AG09319 (cell line): ENCODE measurements at regions not wholly inside any gene's neighbourhood (a gene's known extent, or its start where the extent isn't known, plus 50 kb on each side); places are given as distances from the start of the nearest gene placed in this dataset.

Experiments used
- DNase-seq: peaks from one replicate; pipeline ENCODE4 v3.0.0-alpha.2; 2010; ENCODE audit warnings: low read depth; ENCODE audit errors: extremely low read depth
- TF ChIP-seq, protein P1 (sequence below): IDR thresholded peaks from 2 replicates; pipeline ENCODE4 v1.5.1; 2011; ENCODE audit warnings: low read depth, mild to moderate bottlenecking, inconsistent platforms, low read length, moderate library complexity

DNA sequence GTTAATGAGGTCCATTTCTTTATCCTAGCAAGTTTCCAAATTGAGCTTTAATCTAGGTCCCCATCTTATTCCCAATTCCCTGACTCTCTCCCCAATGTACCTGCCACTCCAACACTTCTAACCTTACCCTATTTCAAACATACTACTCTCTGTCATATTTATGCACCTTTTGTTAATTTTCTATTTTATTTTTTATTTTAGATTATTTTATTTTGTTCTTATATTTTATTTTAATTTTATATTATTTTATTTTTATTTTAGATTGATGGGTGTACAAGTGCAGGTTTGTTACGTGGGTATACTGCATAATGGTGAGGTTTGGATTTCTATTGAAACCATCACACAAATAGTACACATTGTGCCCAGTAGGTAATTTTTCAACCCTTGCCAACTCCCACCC, 333.9 kb upstream of the ERCC4 start:
- TF ChIP-seq, protein P1, sequence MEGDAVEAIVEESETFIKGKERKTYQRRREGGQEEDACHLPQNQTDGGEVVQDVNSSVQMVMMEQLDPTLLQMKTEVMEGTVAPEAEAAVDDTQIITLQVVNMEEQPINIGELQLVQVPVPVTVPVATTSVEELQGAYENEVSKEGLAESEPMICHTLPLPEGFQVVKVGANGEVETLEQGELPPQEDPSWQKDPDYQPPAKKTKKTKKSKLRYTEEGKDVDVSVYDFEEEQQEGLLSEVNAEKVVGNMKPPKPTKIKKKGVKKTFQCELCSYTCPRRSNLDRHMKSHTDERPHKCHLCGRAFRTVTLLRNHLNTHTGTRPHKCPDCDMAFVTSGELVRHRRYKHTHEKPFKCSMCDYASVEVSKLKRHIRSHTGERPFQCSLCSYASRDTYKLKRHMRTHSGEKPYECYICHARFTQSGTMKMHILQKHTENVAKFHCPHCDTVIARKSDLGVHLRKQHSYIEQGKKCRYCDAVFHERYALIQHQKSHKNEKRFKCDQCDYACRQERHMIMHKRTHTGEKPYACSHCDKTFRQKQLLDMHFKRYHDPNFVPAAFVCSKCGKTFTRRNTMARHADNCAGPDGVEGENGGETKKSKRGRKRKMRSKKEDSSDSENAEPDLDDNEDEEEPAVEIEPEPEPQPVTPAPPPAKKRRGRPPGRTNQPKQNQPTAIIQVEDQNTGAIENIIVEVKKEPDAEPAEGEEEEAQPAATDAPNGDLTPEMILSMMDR: no peak
- no peak for DNase-seq

GRCh38 chr16:13587181-13587580, 332.8 kb upstream of the ERCC4 start:
- TF ChIP-seq, protein P1: no peak
- no peak for DNase-seq

- TF ChIP-seq, protein P1: no peak
- no peak for DNase-seq
These were observed 325.1 kb upstream of the ERCC4 start for GRCh38 chr16:13594823-13595222.

- no peak for DNase-seq
- TF ChIP-seq, protein P1: no peak
These were observed 313.1 kb upstream of the ERCC4 start for GRCh38 chr16:13606804-13607203.

- no peak for DNase-seq
- TF ChIP-seq, protein P1: no peak
These were observed 312.7 kb upstream of the ERCC4 start for GRCh38 chr16:13607289-13607688.

DNA sequence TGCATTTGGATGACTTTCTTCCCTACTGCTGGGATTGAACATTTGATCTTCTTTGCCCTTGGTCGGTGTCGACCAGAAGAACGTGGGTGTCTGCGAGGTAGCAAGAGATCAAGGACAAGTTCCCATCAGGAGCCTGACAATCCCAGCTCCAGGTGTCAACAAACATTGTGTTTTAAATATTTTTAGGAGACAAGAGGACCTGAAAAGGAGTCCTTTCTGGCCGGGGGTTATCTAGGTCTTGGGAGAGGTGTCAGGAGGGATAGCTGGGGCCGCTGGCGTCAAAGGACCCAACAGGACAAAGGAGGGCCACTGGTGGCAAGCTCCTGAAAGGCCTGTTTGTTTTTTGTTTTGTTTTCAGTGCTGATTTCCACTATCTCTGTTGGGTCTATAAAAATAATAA, 308.4 kb upstream of the ERCC4 start:
- TF ChIP-seq, protein P1: no peak

DNA sequence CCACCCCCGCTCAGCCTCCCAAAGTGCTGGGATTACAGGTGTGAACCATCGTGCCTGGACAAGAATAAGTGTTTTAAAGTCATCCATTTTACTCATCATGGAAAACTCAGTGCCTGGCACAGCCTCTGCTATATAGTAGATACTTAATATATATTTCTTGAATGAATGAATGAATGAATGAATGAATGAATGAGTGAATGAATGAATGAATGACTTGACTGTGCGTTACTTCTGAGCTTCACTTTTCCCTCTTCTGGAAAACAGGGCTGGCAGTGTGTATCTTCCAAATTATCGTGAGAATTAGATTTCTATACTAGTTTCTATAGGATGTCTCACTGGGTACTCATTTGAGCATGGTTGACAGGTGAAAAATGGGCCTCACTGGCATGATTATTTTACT, 307.3 kb upstream of the ERCC4 start:
- TF ChIP-seq, protein P1: no peak
- DNase-seq: no peak

More for the DNA sequence above, 308.4 kb upstream of the ERCC4 start:
- no peak for DNase-seq
